ENCODE measurements at regions not wholly inside any gene's neighbourhood (a gene's known extent, or its start where the extent isn't known, plus 50 kb on each side); places are given as distances from the start of the nearest gene placed in this dataset.
A peak's percentile ranks its signal among the peaks of the same experiment; 100 is the strongest.

DNA sequence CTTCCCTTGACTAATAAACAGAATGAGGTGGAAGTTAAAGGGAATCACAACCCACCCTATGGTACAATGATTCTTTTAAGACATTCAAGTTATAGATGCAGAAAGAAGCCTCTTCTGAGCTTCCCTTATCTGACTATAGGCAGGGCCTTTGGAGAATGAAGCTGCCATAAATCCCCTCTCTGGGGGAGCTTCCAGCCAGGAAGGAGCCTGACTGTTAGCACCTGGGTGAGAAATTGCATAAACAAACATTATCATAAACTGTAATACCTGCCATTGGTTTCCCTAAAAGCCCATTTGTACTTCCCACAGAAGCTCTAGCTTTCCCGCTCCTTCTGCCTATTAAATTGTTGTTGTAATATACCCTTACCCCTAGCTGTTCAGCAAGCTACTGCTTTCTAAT lies 81.3 kb upstream of the RESF1 start:
- DNase-seq (ENCODE audit: low spot score) (no peak), ATAC-seq (no peak)
- peaks cover 10% of the 10 kb centered on the region for H3K9me3 Mint-ChIP-seq
- H3K4me3 Mint-ChIP-seq: no peak overlapping the region
- H3K36me3 Mint-ChIP-seq: peaks cover 13% of the 10 kb centered on the region
- H3K27me3 Mint-ChIP-seq: no peaks in the 10 kb centered on the region
- H3K4me1 Mint-ChIP-seq (ENCODE audit: low read depth in 2 of 2): peaks cover 25 to 36% of the 10 kb centered on the region in 2 donors
- peak overlapping the region; percentile 49 to 100 for H3K27ac Mint-ChIP-seq

DNA sequence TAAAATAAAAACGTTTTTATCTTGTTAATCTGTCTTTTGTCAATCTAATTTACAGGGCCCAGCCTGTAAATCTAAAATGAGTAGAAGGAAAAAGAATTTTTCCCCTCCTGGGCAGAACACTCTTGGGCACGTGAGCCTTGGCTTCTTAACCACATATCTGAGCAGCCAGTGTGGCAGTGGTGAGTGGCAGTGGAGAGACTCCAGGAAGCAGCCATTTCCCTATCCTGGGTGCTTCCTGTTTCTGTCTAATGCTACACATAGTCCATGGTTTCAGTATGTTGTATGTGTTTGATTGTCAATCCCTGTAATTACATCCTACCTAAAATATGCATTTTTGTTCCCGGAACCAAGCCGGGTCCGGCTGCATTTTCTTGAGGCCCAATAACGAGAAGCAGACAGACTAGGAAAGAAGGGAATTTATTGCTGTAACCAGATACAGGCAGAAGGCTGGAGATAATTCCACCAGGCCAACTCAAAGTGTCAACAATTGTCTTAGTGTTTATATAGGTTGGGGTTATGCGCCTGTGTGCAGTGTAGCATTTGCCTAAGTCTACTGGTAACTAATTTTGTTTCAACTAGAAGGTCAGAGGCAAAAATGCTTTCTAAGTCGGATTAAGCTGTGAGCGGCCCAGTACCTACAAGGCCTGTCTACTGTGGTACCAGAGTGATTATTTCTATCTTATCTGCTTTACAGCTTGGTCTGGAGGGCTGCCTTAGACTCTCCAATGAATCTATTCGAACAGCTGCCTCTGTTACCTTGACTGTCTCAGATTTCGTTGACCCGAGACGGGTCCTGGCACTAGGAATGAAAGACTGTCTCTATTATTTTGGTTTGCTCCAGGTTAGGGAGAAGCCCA lies 82.4 kb upstream of the RESF1 start:
- DNase-seq (ENCODE audit: low spot score): no peak
- Mint-ChIP-seq H3K4me3 (peak overlapping the region; percentile 34), H3K27ac (peak overlapping the region; percentile 49 to 100), H3K4me1 (ENCODE audit: low read depth in 2 of 2) (peaks cover 25 to 41% of the 10 kb centered on the region in 2 donors), H3K27me3 (no peaks in the 10 kb centered on the region), H3K9me3 (peaks cover 16% of the 10 kb centered on the region), H3K36me3 (peaks cover 19% of the 10 kb centered on the region)
- ATAC-seq: no peak

DNA sequence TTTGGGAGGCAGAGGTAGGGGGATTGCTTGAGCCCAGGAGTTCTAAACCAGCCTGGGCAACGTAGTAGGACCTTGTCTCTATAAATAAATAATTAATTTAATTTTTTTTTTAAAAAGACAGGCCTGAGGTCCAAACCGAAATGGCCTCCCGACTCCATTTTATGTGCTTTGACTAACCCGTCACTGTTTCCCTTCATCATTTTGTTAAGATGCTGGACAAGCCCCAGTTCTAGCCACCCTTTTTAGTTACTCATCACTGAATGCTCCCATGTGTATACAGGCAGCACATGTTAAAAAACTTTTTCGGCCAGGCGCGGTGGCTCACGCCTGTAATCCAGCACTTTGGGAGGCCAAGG lies 83.6 kb upstream of the RESF1 start:
- Mint-ChIP-seq H3K4me3 (peak overlapping the region; percentile 59), H3K9me3 (peaks cover 16% of the 10 kb centered on the region), H3K36me3 (peaks cover 19% of the 10 kb centered on the region), H3K4me1 (ENCODE audit: low read depth in 2 of 2) (peaks cover 25 to 45% of the 10 kb centered on the region in 2 donors), H3K27me3 (no peaks in the 10 kb centered on the region), H3K27ac (peak overlapping the region; percentile 89 to 100)
- no peak for ATAC-seq
- DNase-seq (ENCODE audit: low spot score): no peak

DNA sequence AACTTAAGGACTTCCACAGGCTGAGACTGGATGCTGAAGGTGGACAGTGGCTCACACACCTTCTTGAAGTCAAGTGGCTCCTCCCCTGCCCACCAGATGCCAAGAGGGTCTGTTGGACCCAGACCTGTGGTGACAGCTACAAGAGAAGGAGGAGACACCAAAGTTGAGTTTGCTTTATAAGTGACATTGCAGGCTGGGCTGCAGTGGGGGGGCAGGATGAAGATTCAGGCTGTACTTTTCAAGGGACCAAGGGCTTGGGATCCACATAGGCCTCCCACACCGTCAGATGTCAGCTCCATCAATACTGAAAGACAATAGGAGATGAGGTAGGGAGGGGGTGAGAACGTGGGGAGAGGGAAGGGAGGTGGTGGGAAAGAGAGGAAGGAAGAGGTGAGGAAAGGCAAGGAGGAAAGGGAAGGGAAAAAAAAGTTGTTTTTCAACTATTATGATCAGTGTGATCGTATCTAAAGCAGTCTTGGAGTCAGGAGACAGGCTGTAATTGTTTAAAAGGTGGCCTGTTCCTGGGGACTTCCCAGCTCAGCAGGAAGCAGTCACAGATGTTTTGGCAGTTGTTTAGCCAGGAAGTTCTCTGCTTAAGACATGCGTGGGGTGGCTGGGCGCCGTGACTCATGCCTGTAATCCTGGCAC lies 84.1 kb upstream of the RESF1 start:
- Mint-ChIP-seq H3K4me3 (peak overlapping the region; percentile 59), H3K27ac (peak overlapping the region; percentile 89 to 100), H3K27me3 (no peaks in the 10 kb centered on the region), H3K9me3 (peaks cover 16% of the 10 kb centered on the region), H3K4me1 (ENCODE audit: low read depth in 2 of 2) (peaks cover 25 to 45% of the 10 kb centered on the region in 2 donors), H3K36me3 (peaks cover 19% of the 10 kb centered on the region)
- ATAC-seq (peak; percentile 92 to 93), DNase-seq (ENCODE audit: low spot score) (peak; percentile 86)

- H3K9me3 Mint-ChIP-seq: peaks cover 8% of the 10 kb centered on the region
- no peaks in the 10 kb centered on the region for H3K27me3 Mint-ChIP-seq
- no peak for ATAC-seq
- H3K36me3 Mint-ChIP-seq: peaks cover 11% of the 10 kb centered on the region
- H3K4me1 Mint-ChIP-seq (ENCODE audit: low read depth in 2 of 2): peaks cover 15 to 34% of the 10 kb centered on the region in 2 donors
- no peak overlapping the region for H3K4me3 Mint-ChIP-seq
- no peak for DNase-seq (ENCODE audit: low spot score)
- peak overlapping the region; percentile 30 to 71 for H3K27ac Mint-ChIP-seq
Observed at GRCh38 chr12:31872831-31873604, 86.2 kb upstream of the RESF1 start.

DNA sequence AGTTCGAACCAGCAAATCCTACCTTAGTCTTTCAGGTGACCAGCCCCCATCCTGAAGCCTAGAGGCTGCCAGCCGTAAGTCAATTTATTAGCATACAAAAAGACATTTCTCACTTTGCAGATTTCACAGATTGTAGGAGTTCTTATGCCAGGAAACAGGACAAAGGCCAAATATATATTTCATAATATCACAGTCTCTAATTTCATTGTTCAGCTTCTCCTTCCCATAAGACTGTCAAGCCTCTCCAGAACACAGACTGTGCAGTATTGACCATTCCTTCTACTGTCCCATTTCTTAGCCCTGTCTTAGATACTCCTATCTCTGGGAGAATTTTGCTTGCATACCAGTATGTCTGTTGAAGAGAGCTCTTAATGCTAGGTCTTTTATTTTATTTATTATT lies 89.2 kb upstream of the RESF1 start:
- peaks cover 14 to 27% of the 10 kb centered on the region in 2 donors for H3K4me1 Mint-ChIP-seq (ENCODE audit: low read depth in 2 of 2)
- DNase-seq (ENCODE audit: low spot score): no peak
- no peak overlapping the region for H3K4me3 Mint-ChIP-seq
- peaks cover 8% of the 10 kb centered on the region for H3K9me3 Mint-ChIP-seq
- no peaks in the 10 kb centered on the region for H3K27me3 Mint-ChIP-seq
- peak overlapping the region in 1 of 2 donors; percentile 19 for H3K27ac Mint-ChIP-seq
- peaks cover 11% of the 10 kb centered on the region for H3K36me3 Mint-ChIP-seq
- ATAC-seq: no peak

DNA sequence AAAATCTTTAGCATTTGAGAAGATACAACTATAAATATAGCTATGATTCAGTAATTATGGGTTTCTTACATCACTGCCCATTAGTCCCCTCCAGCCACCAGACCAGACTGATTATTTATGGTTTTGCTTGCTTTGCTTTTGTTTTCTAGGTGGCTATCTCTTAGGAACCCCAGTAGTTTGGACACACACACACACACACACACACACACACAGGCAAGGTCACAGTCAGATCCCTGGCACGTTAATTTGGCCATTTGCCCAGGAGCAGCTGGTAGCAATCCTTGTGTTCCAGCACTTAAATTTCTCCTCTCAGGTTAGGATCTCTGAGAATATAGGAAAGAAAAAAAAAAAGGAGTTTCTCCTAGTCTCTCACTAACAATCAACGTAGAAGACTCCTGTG lies 90.2 kb upstream of the RESF1 start:
- no peaks in the 10 kb centered on the region for H3K27me3 Mint-ChIP-seq
- no peak overlapping the region for H3K27ac Mint-ChIP-seq
- DNase-seq (ENCODE audit: low spot score) (no peak), ATAC-seq (no peak)
- H3K36me3 Mint-ChIP-seq: peaks cover 6% of the 10 kb centered on the region
- H3K4me3 Mint-ChIP-seq: no peak overlapping the region
- H3K4me1 Mint-ChIP-seq (ENCODE audit: low read depth in 2 of 2): peaks cover 4 to 18% of the 10 kb centered on the region in 2 donors
- peaks cover 5% of the 10 kb centered on the region for H3K9me3 Mint-ChIP-seq

DNA sequence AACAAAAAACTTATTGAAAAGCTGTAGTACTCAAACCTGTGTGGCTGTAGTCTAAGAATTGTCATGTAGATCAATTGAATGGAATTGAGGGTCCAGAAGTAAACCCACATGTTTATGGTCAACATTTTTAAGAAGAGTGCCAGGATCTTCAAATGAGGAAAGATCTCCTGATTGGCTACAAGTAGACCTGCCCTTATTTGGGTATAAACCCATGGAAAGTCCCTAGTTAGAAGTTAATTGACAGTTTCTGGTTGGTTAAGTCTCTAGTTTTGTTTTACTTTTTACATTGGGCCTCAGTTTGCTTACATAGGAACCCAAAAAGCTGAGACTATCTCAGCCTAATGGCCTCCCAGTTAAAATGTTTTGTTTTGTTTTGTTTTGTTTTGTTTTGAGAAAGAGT lies 91.9 kb upstream of the RESF1 start:
- Mint-ChIP-seq H3K4me3 (no peak overlapping the region), H3K9me3 (peaks cover under 1% of the 10 kb centered on the region), H3K4me1 (ENCODE audit: low read depth in 2 of 2) (peaks cover 4 to 14% of the 10 kb centered on the region in 2 donors), H3K27ac (peak overlapping the region in 1 of 2 donors; percentile 21), H3K36me3 (peaks cover under 1% of the 10 kb centered on the region), H3K27me3 (no peaks in the 10 kb centered on the region)
- no peak for DNase-seq (ENCODE audit: low spot score)
- no peak for ATAC-seq

DNA sequence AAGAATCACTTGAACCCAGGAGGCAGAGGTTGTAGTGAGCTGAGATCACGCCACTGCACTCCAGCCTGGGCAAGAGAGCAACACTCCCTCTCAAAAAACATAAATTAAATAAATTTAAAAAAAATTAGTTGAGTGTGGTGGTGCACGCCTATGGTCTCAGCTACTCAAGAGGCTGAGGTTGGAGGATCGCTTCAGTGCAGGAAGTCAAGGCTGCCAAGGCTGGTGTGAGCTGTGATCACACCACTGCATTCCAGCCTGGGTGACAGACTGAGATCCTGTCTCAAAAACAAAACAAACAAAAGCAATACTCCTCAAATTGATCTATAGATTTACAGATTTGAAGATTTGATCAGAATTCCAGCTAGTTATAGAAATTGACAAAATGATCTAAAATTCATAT lies 92.7 kb upstream of the RESF1 start:
- Mint-ChIP-seq H3K9me3 (no peaks in the 10 kb centered on the region), H3K4me1 (ENCODE audit: low read depth in 2 of 2) (peaks cover 4 to 15% of the 10 kb centered on the region in 2 donors)

DNA sequence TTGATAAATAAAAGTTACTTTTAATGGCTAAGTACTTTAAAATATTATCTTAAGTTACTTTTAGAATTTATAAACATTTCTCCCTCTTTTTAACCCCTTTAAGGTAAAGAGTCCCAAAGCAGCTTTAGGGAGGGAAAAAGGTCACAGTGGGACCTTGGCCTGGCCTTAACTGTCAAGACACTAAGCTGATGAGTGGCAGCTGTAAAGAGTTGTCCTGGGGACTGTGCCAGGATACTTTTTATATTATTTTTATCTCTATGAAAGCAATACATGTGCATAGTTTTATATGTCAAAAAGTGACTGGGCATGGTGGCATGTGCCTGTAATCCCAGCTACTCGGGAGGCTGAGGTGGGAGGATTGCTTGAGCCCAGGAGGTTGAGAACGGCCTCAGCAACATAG lies 94.2 kb upstream of the RESF1 start:
- H3K36me3 Mint-ChIP-seq: no peaks in the 10 kb centered on the region
- no peak overlapping the region for H3K27ac Mint-ChIP-seq
- H3K9me3 Mint-ChIP-seq: no peaks in the 10 kb centered on the region
- H3K4me3 Mint-ChIP-seq: no peak overlapping the region
- no peak for ATAC-seq
- DNase-seq (ENCODE audit: low spot score): no peak
- peaks cover 4 to 16% of the 10 kb centered on the region in 2 donors for H3K4me1 Mint-ChIP-seq (ENCODE audit: low read depth in 2 of 2)
- H3K27me3 Mint-ChIP-seq: no peaks in the 10 kb centered on the region

More for the DNA sequence above, 92.7 kb upstream of the RESF1 start:
- Mint-ChIP-seq H3K27ac (no peak overlapping the region), H3K36me3 (no peaks in the 10 kb centered on the region), H3K27me3 (no peaks in the 10 kb centered on the region), H3K4me3 (no peak overlapping the region)
- DNase-seq (ENCODE audit: low spot score) (no peak), ATAC-seq (no peak)

- DNase-seq (ENCODE audit: low spot score) (no peak), ATAC-seq (no peak)
- H3K4me1 Mint-ChIP-seq (ENCODE audit: low read depth in 2 of 2): peaks cover 0 to 10% of the 10 kb centered on the region in 2 donors
- H3K27ac Mint-ChIP-seq: peak overlapping the region in 1 of 2 donors; percentile 47
- H3K27me3 Mint-ChIP-seq: no peaks in the 10 kb centered on the region
- H3K9me3 Mint-ChIP-seq: no peaks in the 10 kb centered on the region
- no peaks in the 10 kb centered on the region for H3K36me3 Mint-ChIP-seq
- H3K4me3 Mint-ChIP-seq: no peak overlapping the region
Observed at GRCh38 chr12:31861360-31861759, 97.9 kb upstream of the RESF1 start.

GRCh38 chr12:31860401-31860800 lies 98.8 kb upstream of the RESF1 start:
- Mint-ChIP-seq H3K27me3 (no peaks in the 10 kb centered on the region), H3K4me3 (no peak overlapping the region), H3K36me3 (no peaks in the 10 kb centered on the region), H3K4me1 (ENCODE audit: low read depth in 2 of 2) (peaks cover 0 to 10% of the 10 kb centered on the region in 2 donors), H3K27ac (peak overlapping the region in 1 of 2 donors; percentile 40), H3K9me3 (no peaks in the 10 kb centered on the region)
- ATAC-seq: no peak
- DNase-seq (ENCODE audit: low spot score): no peak

GRCh38 chr12:31859232-31859977 lies 99.8 kb upstream of the RESF1 start:
- Mint-ChIP-seq H3K27ac (peak overlapping the region in 1 of 2 donors; percentile 40), H3K9me3 (no peaks in the 10 kb centered on the region), H3K4me3 (no peak overlapping the region), H3K36me3 (no peaks in the 10 kb centered on the region), H3K4me1 (ENCODE audit: low read depth in 2 of 2) (peaks cover 0 to 10% of the 10 kb centered on the region in 2 donors), H3K27me3 (no peaks in the 10 kb centered on the region)
- ATAC-seq (no peak), DNase-seq (ENCODE audit: low spot score) (no peak)

All from natural killer cell treated with Interleukin-12 subunit alpha and Interleukin-12 subunit beta and Interleukin-15 and Interleukin-18, amount 100 ng/mL, for 72 hours (primary cell).